Prostate gland (tissue), 2 donors: ENCODE measurements at regions not wholly inside any gene's neighbourhood (a gene's known extent, or its start where the extent isn't known, plus 50 kb on each side); places are given as distances from the start of the nearest gene placed in this dataset.

Experiments
- DNase-seq: peaks from one replicate; pipeline ENCODE4 v3.0.0-alpha.2; 2019; ENCODE audit warnings: low spot score
- H3K27ac ChIP-seq, 2 donors: fragments of 200-600 bp; sonication (generic); 2 replicates each; pipeline ENCODE4 v1.5.1; 2017 to 2019
- H3K27me3 ChIP-seq: fragments of 200-600 bp; sonication (generic); replicated peaks from 2 replicates; pipeline ENCODE4 v1.5.1; 2019; ENCODE audit not compliant: insufficient read depth
- H3K36me3 ChIP-seq, 2 donors: fragments of 200-600 bp; sonication (generic); 1 replicate in 1 of 2; 2 replicates in 1 of 2; pipeline versions ENCODE4 v1.5.1 to v1.8.1; 2017 to 2019
- H3K4me1 ChIP-seq: fragments of 200-600 bp; sonication (generic); replicated peaks from 2 replicates; pipeline ENCODE4 v1.5.1; 2019
- H3K4me3 ChIP-seq, 2 donors: fragments of 200-600 bp; sonication (generic); 2 replicates each; pipeline ENCODE4 v1.5.1; 2017 to 2019
- H3K9me3 ChIP-seq: fragments of 200-600 bp; sonication (generic); 2 replicates; pipeline ENCODE4 v1.5.1; 2017
- POLR2A ChIP-seq: fragments of 450-650 bp; IDR thresholded peaks from one replicate; pipeline ENCODE4 v1.6.1; 2016; ENCODE audit warnings: antibody characterized with exemption, mild to moderate bottlenecking
- POLR2AphosphoS5 ChIP-seq: sonication (generic); formaldehyde crosslinking; IDR thresholded peaks from one replicate; pipeline ENCODE4 v1.6.1; 2017; ENCODE audit warnings: antibody characterized with exemption
- WGBS: methylation state at CpG from one replicate; pipeline ENCODE4 v1.1.5; 2018; 5-methylcytosine and 5-hydroxymethylcytosine counted together
- intact Hi-C: fragments of 100-400 bp; cut with DNase I; formaldehyde crosslinking; loops from one replicate; pipeline ENCODE4 v1.14.2; 2022
- TF ChIP-seq, protein P1 (sequence below), 4 experiments: fragments of 200-600 bp in 2 of 4; fragments of 450-650 bp in 2 of 4; sonication (generic) in 2 of 4; IDR thresholded peaks; 1 replicate in 3 of 4; 2 replicates in 1 of 4; pipeline ENCODE4 v1.5.1; 2016 to 2019; ENCODE audit warnings: antibody characterized with exemption in 4 of 4, mild to moderate bottlenecking in 2 of 4, moderate library complexity in 2 of 4

DNA sequence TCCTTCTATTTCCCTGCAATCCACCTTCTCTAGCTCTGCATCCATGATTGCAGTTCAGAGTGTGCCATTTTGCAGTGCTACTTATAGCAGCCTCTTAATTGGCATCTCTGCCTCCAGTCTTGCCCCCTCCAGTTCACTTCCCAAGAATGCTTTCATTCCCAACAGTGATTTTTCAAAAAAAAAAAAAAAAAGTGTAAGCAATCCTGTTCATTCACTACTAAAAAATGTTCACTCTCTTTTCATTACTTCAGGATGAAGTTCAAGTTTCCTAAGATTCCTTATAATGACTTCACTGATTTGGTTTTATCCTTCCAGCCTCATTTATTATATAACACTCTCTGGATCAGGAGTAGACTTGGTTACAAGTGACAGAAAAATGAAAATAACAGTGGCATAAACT, 124.7 kb upstream of the LNX1 start:
- Histone ChIP-seq H3K27me3 (no peaks in the 10 kb centered on the region), H3K4me3 (no peak overlapping the region), H3K4me1 (no peaks in the 10 kb centered on the region), H3K9me3 (no peaks in the 10 kb centered on the region), H3K36me3 (no peaks in the 10 kb centered on the region), H3K27ac (no peak overlapping the region)
- DNase-seq: no peak
- TF ChIP-seq POLR2AphosphoS5: no peak
- TF ChIP-seq, protein P1, sequence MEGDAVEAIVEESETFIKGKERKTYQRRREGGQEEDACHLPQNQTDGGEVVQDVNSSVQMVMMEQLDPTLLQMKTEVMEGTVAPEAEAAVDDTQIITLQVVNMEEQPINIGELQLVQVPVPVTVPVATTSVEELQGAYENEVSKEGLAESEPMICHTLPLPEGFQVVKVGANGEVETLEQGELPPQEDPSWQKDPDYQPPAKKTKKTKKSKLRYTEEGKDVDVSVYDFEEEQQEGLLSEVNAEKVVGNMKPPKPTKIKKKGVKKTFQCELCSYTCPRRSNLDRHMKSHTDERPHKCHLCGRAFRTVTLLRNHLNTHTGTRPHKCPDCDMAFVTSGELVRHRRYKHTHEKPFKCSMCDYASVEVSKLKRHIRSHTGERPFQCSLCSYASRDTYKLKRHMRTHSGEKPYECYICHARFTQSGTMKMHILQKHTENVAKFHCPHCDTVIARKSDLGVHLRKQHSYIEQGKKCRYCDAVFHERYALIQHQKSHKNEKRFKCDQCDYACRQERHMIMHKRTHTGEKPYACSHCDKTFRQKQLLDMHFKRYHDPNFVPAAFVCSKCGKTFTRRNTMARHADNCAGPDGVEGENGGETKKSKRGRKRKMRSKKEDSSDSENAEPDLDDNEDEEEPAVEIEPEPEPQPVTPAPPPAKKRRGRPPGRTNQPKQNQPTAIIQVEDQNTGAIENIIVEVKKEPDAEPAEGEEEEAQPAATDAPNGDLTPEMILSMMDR (IDR thresholded peaks at IDR 0.05): no peak
- TF ChIP-seq POLR2A: no peak
- intact Hi-C loops: no loop called here

DNA sequence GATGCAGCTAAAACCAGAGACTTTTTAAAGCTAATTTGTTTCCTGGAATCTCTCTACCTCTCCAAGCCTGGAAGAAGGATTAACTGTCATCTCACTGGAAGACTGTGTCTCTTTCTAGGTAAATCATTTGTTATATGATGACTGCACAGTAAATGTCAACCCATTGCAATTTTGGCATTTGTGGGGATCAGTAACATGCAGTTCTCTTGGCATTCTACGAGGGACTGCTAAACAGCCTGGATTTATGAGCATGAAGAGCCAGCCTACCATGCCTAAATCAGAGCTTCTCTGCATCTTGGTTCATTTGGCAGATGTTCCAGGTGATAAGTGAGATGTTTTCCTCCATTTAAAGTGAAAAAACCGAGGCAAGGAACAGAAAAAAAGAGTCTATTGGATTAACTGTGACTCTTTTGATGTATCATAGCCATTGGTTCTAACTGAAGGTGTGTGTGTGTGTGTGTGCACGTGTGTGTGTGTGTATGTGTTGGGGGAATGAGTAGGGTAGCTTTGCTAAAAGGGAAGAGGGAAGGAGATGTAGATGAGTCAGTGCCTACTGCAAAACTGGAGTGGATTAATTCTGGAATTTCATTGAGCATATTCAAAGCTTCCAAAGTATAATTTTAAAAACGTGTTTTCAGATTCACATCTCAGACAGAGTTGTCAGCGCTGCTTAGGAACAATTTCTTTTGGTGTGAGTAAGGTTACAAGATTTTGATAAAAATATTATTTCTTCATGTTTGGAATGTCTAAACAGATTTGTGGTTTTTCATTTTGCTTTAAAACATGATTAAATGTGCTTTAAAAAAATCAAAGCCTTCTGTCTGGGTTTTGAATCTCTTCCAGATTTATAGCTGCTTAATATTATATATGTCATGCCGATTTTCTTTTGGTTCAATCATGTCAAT, 123.2 kb upstream of the LNX1 start:
- no peaks in the 10 kb centered on the region for H3K9me3 ChIP-seq
- H3K27me3 ChIP-seq: no peaks in the 10 kb centered on the region
- H3K36me3 ChIP-seq: no peaks in the 10 kb centered on the region
- TF ChIP-seq POLR2A: no peak
- TF ChIP-seq, protein P1 (IDR thresholded peaks at IDR 0.05): no peak
- TF ChIP-seq POLR2AphosphoS5: peak; percentile 36
- WGBS: 31% methylated on average over 6 of the region's 6 CpGs
- peak; percentile 14 for DNase-seq
- no peak overlapping the region for H3K4me3 ChIP-seq
- no peak overlapping the region for H3K27ac ChIP-seq
- H3K4me1 ChIP-seq: no peaks in the 10 kb centered on the region
- intact Hi-C loops: no loop called here

DNA sequence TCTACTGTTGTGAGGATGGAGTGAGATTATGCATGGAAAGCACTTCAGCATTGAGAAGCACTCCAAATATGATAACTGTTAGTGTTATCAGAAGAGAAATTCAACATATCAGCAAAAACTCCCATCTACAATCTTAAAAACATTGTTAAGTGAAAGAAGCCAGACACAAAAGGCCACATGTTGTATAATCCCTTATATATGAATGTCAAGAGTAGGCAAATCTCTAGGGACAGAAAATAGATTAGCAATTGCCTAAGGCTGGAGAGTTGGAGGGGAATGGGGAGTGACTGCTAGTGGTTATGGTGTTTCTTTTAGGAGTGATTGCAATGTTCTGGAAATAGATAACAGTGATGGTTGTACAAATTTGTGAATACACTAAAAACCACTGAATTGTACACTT, 122.5 kb upstream of the LNX1 start:
- Histone ChIP-seq H3K27me3 (no peaks in the 10 kb centered on the region), H3K27ac (no peak overlapping the region), H3K4me3 (no peak overlapping the region), H3K9me3 (no peaks in the 10 kb centered on the region), H3K36me3 (no peaks in the 10 kb centered on the region), H3K4me1 (no peaks in the 10 kb centered on the region)
- no peak for DNase-seq
- TF ChIP-seq POLR2AphosphoS5 (no peak), POLR2A (no peak)
- TF ChIP-seq, protein P1 (IDR thresholded peaks at IDR 0.05): no peak
- intact Hi-C loops: no loop called here

DNA sequence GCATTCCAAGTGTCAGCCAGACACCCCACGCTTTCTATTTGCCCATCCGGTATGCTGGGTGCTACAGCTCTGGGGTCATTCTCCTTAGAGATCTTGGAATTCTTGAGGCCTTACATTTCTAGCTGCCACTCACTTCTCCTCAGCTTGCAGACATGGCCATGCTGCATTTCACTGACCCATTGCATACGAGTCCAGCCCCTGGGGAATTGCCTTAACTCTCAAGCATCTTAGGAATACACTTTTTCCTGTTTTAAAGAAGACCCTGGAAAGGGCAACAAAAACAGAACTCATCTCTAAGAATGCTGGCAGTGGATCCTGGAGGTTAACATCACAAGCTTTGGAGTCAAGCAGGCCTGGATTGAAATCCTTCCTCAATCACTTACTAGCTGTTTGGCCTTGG, 122.0 kb upstream of the LNX1 start:
- TF ChIP-seq, protein P1 (IDR thresholded peaks at IDR 0.05): no peak
- TF ChIP-seq POLR2AphosphoS5: no peak
- TF ChIP-seq POLR2A: no peak
- WGBS: 93% methylated on average over 3 of the region's 3 CpGs
- Histone ChIP-seq H3K4me1 (no peaks in the 10 kb centered on the region), H3K4me3 (no peak overlapping the region), H3K36me3 (no peaks in the 10 kb centered on the region), H3K9me3 (no peaks in the 10 kb centered on the region), H3K27ac (no peak overlapping the region), H3K27me3 (no peaks in the 10 kb centered on the region)
- DNase-seq: no peak
- intact Hi-C loops: no loop called here

DNA sequence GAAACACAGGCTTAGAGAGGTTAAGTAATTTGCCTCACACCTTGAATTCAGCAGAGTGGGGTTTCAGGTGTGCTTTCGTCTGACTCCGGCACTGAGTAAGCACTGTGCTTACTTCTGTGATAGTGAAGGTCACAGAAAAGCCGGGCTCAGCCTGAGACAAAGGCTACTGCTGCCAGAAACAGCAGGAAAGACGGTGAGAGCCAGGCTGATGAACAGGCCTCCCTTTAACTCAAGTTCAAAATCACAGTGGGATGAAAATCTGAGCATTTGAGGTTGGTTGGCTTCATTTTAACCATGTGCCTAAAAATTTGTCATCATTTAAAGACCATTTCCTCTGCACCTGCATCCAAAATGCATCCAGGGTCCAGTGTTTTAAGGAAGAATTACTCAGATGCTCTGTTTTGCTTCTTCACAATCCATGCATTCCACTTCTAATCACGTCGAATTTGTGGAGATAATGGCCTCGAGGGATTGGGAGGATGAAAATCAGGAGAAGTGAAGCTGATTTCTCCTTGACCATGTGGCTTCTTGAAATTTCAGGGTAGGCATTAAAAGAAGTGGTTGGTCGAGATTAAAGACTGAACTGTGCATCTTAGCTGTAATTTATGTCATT, 121.2 kb upstream of the LNX1 start:
- Histone ChIP-seq H3K4me3 (no peak overlapping the region), H3K4me1 (no peaks in the 10 kb centered on the region), H3K27ac (no peak overlapping the region), H3K27me3 (no peaks in the 10 kb centered on the region), H3K9me3 (no peaks in the 10 kb centered on the region), H3K36me3 (no peaks in the 10 kb centered on the region)
- TF ChIP-seq POLR2A (no peak), POLR2AphosphoS5 (no peak)
- TF ChIP-seq, protein P1 (IDR thresholded peaks at IDR 0.05): no peak
- DNase-seq: no peak
- intact Hi-C loops: no loop called here
- 67% methylated on average over 8 of the region's 8 CpGs for WGBS
